Lower leg skin (tissue), 4 donors: ENCODE measurements at regions not wholly inside any gene's neighbourhood (a gene's known extent, or its start where the extent isn't known, plus 50 kb on each side); places are given as distances from the start of the nearest gene placed in this dataset.

Source experiments
- DNase-seq, 2 donors: peaks; one replicate each; pipeline ENCODE4 v3.0.0-alpha.2; 2019; ENCODE audit warnings: low spot score in 2 of 2
- H3K4me3 ChIP-seq: fragments of 200-600 bp; sonication (generic); 2 replicates; pipeline ENCODE4 v1.5.1; 2017; ENCODE audit warnings: mild to moderate bottlenecking, low read depth; ENCODE audit not compliant: poor library complexity, severe bottlenecking
- POLR2A ChIP-seq, 2 donors: fragments of 450-650 bp; IDR thresholded peaks; one replicate each; pipeline ENCODE4 v1.6.1; 2016 to 2017; ENCODE audit warnings: antibody characterized with exemption in 2 of 2, mild to moderate bottlenecking in 1 of 2, moderate library complexity in 1 of 2
- WGBS, 2 donors: methylation state at CpG; one replicate each; pipeline ENCODE4 v1.1.5; 2018; 5-methylcytosine and 5-hydroxymethylcytosine counted together
- intact Hi-C: fragments of 100-400 bp; cut with DNase I; formaldehyde crosslinking; loops from one replicate; pipeline ENCODE4 v1.15.0; 2023; ENCODE audit warnings: low total_unique reads
- TF ChIP-seq, protein P1 (sequence below), 3 donors: fragments of 450-650 bp; IDR thresholded peaks; one replicate each; pipeline ENCODE4 v1.5.1; 2016; ENCODE audit warnings: antibody characterized with exemption in 3 of 3, mild to moderate bottlenecking in 3 of 3, moderate library complexity in 2 of 3

DNA sequence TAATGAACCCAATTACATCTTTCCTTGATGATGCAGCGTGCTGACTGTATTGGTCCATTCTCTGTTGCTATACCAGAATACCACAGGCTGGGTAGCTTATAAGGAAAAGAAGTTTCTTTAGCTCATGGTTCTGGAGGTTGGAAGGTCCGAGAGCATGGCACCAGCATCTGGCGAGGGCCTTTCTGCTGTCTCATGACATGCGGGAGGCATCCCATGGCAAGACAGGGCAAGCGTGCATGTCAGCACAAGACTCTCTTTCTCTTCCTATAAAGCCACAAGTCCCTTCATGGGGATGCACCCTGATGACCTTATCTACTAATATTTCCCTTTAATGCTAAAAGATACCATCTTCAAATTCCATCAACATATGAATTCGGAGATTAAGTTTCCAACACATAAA is 122.8 kb upstream of the FHL2 start:
- TF ChIP-seq, protein P1, sequence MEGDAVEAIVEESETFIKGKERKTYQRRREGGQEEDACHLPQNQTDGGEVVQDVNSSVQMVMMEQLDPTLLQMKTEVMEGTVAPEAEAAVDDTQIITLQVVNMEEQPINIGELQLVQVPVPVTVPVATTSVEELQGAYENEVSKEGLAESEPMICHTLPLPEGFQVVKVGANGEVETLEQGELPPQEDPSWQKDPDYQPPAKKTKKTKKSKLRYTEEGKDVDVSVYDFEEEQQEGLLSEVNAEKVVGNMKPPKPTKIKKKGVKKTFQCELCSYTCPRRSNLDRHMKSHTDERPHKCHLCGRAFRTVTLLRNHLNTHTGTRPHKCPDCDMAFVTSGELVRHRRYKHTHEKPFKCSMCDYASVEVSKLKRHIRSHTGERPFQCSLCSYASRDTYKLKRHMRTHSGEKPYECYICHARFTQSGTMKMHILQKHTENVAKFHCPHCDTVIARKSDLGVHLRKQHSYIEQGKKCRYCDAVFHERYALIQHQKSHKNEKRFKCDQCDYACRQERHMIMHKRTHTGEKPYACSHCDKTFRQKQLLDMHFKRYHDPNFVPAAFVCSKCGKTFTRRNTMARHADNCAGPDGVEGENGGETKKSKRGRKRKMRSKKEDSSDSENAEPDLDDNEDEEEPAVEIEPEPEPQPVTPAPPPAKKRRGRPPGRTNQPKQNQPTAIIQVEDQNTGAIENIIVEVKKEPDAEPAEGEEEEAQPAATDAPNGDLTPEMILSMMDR (IDR thresholded peaks at IDR 0.05), result no peak
- TF ChIP-seq POLR2A (IDR thresholded peaks at IDR 0.05), result no peak
- no peak overlapping the region for H3K4me3 ChIP-seq
- DNase-seq, result no peak
- 63 to 64% methylated on average over 6 of the region's 6 CpGs for WGBS, 2 donors
- intact Hi-C loops, result loop anchor here (5.0 kb wide), 1 partner anchor 149 kb away; no protein-coding TSS in a partner anchor

DNA sequence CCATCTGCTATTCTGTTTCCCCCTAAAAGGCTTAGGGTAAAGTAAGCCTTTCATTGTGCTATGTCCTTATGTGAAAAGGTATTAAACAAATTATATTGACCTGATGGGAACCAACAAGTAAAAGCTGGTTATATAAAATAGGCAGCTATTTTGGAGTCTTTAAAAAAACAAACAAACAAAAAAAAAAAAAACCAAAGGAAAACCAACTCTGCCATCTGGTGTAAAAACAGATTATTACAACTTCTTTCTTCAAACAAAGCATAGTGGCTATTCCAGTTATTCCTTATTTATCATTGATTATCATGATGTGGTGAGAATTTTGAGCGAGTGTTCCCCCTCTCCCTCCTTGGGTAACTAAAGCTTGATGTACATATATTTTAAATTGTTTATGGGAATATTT is 122.3 kb upstream of the FHL2 start:
- 5 to 8% methylated on average over 1 of the region's 1 CpG for WGBS, 2 donors
- no peak for DNase-seq
- intact Hi-C loops, result loop anchor here (5.0 kb wide), 1 partner anchor 149 kb away; no protein-coding TSS in a partner anchor
- no peak overlapping the region for H3K4me3 ChIP-seq
- TF ChIP-seq, protein P1 (IDR thresholded peaks at IDR 0.05), result peak in 1 of 3 donors; percentile 47
- no peak for TF ChIP-seq POLR2A (IDR thresholded peaks at IDR 0.05)

DNA sequence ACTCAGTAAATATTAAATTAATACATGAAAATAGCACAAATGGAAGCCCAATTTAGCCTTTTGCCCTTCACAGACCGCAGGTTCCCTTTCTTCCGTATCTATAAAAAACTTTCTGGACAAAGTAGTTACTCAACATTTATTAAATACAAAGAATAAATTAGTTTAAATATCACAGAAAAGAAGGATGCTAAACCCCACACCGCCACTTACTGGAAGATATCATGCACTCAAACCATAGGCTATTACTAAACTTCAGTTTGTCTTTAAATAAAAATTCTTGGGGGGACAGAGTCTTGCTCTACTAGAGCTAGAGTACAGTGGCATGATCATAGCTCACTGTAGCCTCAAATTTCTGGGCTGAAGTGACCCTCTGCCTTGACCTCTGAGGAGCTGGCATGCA is 120.7 kb upstream of the FHL2 start:
- intact Hi-C loops, result no loop called here
- H3K4me3 ChIP-seq, result no peak overlapping the region
- TF ChIP-seq, protein P1 (IDR thresholded peaks at IDR 0.05), result no peak
- TF ChIP-seq POLR2A (IDR thresholded peaks at IDR 0.05), result no peak
- WGBS, 2 donors, result 62 to 75% methylated on average over 3 of the region's 3 CpGs
- DNase-seq, result no peak

DNA sequence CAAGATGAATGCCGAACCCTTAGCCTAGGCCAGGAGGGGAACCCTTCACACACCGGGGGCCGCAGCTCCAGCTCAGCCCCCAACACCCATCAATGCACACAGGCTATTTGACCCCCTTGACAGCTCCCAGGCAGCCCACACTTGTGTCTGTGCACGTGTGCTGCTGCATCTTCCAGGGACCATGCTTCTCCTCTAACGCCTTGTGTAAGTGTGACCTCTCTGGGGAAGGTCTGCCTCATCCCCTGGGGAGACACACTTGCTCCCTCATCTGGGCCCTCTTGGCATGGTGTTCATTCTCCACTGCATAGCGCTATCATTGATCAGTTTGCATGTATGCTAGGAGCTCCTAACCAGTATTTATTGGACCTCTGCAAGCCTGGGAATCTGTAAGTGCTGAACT is 120.0 kb upstream of the FHL2 start:
- DNase-seq, result no peak
- 83 to 86% methylated on average over 6 of the region's 6 CpGs for WGBS, 2 donors
- intact Hi-C loops, result no loop called here
- H3K4me3 ChIP-seq, result no peak overlapping the region
- TF ChIP-seq, protein P1 (IDR thresholded peaks at IDR 0.05), result no peak
- no peak for TF ChIP-seq POLR2A (IDR thresholded peaks at IDR 0.05)

DNA sequence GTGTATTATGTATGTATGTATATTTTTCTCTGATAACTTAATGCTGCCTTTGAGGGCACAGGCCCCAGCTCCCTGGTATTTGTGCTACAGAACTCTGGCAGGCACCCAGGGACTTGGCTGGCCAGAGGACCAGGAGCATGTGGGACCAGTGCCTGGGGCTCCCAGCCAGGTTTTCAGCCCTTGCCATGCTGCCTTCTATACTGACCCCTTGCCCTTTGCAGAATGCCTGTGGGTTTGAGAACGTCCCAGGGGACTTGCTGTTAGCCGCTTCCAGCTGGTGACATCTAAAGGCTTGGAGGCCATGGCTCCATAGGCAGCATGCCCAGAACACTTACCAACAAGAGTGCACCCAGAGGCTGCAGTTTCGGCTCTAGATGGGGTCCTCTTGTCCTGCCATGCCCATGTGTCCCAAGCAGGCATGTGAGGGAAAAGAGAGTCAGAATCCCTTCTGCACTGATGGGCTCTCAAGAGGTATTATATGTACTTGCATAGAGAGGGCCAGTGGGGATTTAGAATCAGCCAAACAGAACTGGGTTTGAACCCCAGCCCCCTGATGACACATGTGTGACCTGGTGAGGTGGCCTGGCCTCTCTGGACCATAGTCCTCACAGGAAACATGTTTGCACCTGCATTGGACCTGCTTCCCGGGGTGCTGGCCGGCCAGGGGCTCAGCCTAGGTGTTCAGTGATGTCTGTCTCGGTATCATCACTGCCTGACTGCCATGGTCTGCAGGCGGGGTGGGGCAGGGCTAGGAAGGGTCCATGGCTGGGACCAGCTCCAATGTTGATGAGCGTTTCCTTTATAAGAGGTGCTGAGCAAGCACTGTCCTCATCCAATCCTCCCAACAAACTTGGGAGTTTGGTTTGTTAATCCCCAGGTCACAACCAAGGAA is 119.2 kb upstream of the FHL2 start:
- H3K4me3 ChIP-seq, result no peak overlapping the region
- 76 to 78% methylated on average over 7 to 8 of the region's 8 CpGs for WGBS, 2 donors
- DNase-seq, result no peak
- TF ChIP-seq, protein P1 (IDR thresholded peaks at IDR 0.05), result no peak
- no peak for TF ChIP-seq POLR2A (IDR thresholded peaks at IDR 0.05)
- intact Hi-C loops, result no loop called here
